Tibial nerve (tissue), 4 donors: ENCODE measurements at regions not wholly inside any gene's neighbourhood (a gene's known extent, or its start where the extent isn't known, plus 50 kb on each side); places are given as distances from the start of the nearest gene placed in this dataset.

Source experiments
- DNase-seq, 2 donors: peaks; one replicate each; pipeline ENCODE4 v3.0.0-alpha.2; 2019; ENCODE audit warnings: low spot score in 2 of 2
- H3K27ac ChIP-seq, 4 donors: fragments of 200-600 bp; sonication (generic) in 3 of 4; one replicate each; pipeline ENCODE4 v1.5.1; 2017 to 2019; ENCODE audit warnings: mild to moderate bottlenecking in 1 of 4
- H3K27me3 ChIP-seq, 2 donors: fragments of 200-600 bp; sonication (generic) in 1 of 2; one replicate each; pipeline versions ENCODE4 v1.5.1 to v1.6.0; 2017 to 2019
- H3K36me3 ChIP-seq, 3 donors: fragments of 200-600 bp; sonication (generic); one replicate each; pipeline ENCODE4 v1.5.1; 2018 to 2019
- H3K4me1 ChIP-seq, 4 donors: fragments of 200-600 bp; sonication (generic) in 3 of 4; one replicate each; pipeline ENCODE4 v1.5.1; 2017 to 2019
- H3K4me3 ChIP-seq, 4 donors: fragments of 200-600 bp; sonication (generic) in 3 of 4; one replicate each; pipeline ENCODE4 v1.5.1; 2017 to 2019; ENCODE audit warnings: mild to moderate bottlenecking in 1 of 4, moderate library complexity in 1 of 4
- H3K9me3 ChIP-seq, 4 donors: fragments of 200-600 bp; sonication (generic) in 3 of 4; one replicate each; pipeline ENCODE4 v1.5.1; 2017 to 2019
- EP300 ChIP-seq, 2 donors: sonication (generic); formaldehyde crosslinking; IDR thresholded peaks; one replicate each; pipeline ENCODE4 v1.6.1; 2017; ENCODE audit warnings: antibody characterized with exemption in 2 of 2, mild to moderate bottlenecking in 1 of 2
- POLR2A ChIP-seq, 2 donors: fragments of 450-650 bp; IDR thresholded peaks; one replicate each; pipeline ENCODE4 v1.6.1; 2017; ENCODE audit warnings: antibody characterized with exemption in 2 of 2, mild to moderate bottlenecking in 2 of 2, moderate library complexity in 2 of 2
- WGBS, 2 donors: methylation state at CpG; one replicate each; pipeline ENCODE4 v1.1.5; 2018; 5-methylcytosine and 5-hydroxymethylcytosine counted together
- TF ChIP-seq, protein P1 (sequence below), 5 experiments: fragments of 200-600 bp in 3 of 5; fragments of 450-650 bp in 2 of 5; sonication (generic) in 3 of 5; IDR thresholded peaks; one replicate each; pipeline ENCODE4 v1.5.1; 2016 to 2019; ENCODE audit warnings: antibody characterized with exemption in 5 of 5, mild to moderate bottlenecking in 3 of 5, moderate library complexity in 2 of 5

DNA sequence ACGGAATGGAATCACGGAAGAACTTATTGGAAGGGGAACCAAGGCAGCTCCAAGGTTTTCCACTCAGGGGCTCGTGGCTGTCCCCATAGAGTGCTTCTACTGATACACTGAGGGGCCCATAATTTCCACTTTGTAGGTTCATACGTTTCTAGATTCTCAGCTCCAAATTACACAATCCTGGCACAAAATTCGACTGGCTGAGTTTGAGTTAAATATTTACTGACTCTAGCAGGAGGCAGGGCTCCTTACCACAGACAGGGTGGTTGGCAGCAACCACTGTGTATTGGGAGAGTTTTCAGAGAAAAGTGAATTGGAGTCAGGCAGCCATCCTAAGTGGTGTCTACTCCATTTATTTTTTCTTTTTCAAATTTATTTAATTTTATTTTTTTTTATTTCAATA is 55.4 kb upstream of the SEC61G start:
- no peaks in the 10 kb centered on the region for H3K27me3 ChIP-seq
- no peak overlapping the region for H3K4me3 ChIP-seq
- peaks cover 0 to 28% (median 3%) of the 10 kb centered on the region in 4 donors for H3K4me1 ChIP-seq
- DNase-seq: no peak
- no peaks in the 10 kb centered on the region for H3K9me3 ChIP-seq
- 77 to 78% methylated on average over 5 of the region's 5 CpGs for WGBS, 2 donors
- TF ChIP-seq POLR2A (IDR thresholded peaks at IDR 0.05) (no peak), EP300 (IDR thresholded peaks at IDR 0.05) (no peak)
- TF ChIP-seq, protein P1, sequence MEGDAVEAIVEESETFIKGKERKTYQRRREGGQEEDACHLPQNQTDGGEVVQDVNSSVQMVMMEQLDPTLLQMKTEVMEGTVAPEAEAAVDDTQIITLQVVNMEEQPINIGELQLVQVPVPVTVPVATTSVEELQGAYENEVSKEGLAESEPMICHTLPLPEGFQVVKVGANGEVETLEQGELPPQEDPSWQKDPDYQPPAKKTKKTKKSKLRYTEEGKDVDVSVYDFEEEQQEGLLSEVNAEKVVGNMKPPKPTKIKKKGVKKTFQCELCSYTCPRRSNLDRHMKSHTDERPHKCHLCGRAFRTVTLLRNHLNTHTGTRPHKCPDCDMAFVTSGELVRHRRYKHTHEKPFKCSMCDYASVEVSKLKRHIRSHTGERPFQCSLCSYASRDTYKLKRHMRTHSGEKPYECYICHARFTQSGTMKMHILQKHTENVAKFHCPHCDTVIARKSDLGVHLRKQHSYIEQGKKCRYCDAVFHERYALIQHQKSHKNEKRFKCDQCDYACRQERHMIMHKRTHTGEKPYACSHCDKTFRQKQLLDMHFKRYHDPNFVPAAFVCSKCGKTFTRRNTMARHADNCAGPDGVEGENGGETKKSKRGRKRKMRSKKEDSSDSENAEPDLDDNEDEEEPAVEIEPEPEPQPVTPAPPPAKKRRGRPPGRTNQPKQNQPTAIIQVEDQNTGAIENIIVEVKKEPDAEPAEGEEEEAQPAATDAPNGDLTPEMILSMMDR (IDR thresholded peaks at IDR 0.05): no peak
- no peaks in the 10 kb centered on the region for H3K36me3 ChIP-seq
- H3K27ac ChIP-seq: no peak overlapping the region

DNA sequence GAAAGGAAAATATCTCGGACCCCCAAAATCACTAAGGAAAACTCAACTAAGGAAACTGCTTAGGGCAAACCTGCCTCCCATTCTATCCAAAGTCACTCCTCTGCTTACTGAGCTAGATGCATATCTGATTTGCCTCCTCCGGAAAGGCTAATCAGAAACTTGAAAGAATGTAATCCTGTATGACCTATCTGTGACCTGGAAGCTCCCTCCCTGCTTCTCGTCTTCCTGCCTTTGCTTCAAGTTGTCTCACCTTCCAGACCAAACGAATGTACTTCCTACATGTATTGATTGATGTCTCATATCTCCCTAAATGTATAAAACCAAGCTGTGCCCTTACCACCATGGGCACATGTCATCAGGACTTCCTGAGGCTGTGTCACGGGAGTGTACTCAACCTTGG is 58.1 kb upstream of the SEC61G start:
- no peak for DNase-seq
- Histone ChIP-seq H3K4me3 (no peak overlapping the region), H3K27me3 (no peaks in the 10 kb centered on the region), H3K9me3 (no peaks in the 10 kb centered on the region), H3K27ac (no peak overlapping the region), H3K36me3 (no peaks in the 10 kb centered on the region), H3K4me1 (peaks cover 0 to 7% (median 0%) of the 10 kb centered on the region in 4 donors)
- TF ChIP-seq POLR2A (IDR thresholded peaks at IDR 0.05) (no peak), EP300 (IDR thresholded peaks at IDR 0.05) (no peak)
- TF ChIP-seq, protein P1 (IDR thresholded peaks at IDR 0.05): no peak
- 72 to 74% methylated on average over 5 of the region's 5 CpGs for WGBS, 2 donors

DNA sequence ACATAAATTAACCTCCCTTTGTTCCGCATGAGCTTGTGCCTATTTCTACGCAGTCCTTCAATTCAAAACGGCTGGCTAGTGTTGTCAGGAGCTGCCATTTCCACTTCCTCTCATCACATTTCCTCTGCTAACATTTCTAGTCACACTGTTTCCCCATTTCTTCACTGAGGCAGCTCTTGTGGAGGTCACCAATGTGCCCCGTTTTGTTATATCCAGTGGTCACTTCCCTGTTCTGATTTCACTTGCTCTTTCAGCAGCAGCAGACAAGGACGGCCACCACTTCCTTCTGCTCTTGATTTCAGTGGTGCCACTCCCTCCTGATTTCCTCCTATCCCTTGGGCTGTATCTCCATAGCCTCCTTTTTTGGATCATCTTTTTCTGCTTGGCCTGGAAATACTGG is 64.8 kb upstream of the SEC61G start:
- peaks cover 0 to 5% (median 0%) of the 10 kb centered on the region in 4 donors for H3K9me3 ChIP-seq
- no peak overlapping the region for H3K4me3 ChIP-seq
- peaks cover 0 to 2% (median 0%) of the 10 kb centered on the region in 4 donors for H3K4me1 ChIP-seq
- 51 to 55% methylated on average over 5 of the region's 5 CpGs for WGBS, 2 donors
- H3K36me3 ChIP-seq: no peaks in the 10 kb centered on the region
- no peak for DNase-seq
- no peaks in the 10 kb centered on the region for H3K27me3 ChIP-seq
- H3K27ac ChIP-seq: no peak overlapping the region
- TF ChIP-seq, protein P1 (IDR thresholded peaks at IDR 0.05): no peak
- TF ChIP-seq EP300 (IDR thresholded peaks at IDR 0.05) (peak in 1 of 2 donors; percentile 64), POLR2A (IDR thresholded peaks at IDR 0.05) (no peak)

DNA sequence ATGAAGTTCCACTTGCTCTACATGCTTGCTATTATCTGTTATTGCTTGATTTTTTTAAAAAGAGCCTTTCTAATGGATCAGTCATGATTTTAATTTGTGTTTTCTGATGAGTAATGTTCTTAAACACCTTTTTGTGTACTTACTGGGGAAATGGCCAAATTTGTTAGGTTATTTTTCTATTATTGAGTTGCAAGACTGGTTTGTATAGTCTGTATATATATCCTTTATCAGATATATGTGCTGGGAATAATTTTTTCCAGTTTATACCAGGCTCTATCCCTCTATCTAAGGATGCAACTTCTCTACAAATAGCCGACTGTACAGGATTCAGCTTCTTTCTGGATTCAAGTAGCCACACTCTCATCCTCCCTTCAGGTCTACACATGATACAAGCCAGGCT is 65.6 kb upstream of the SEC61G start:
- no peak overlapping the region for H3K4me3 ChIP-seq
- H3K27me3 ChIP-seq: no peaks in the 10 kb centered on the region
- H3K27ac ChIP-seq: no peak overlapping the region
- peaks cover 0 to 5% (median 0%) of the 10 kb centered on the region in 4 donors for H3K9me3 ChIP-seq
- WGBS, 2 donors: 87 to 93% methylated on average over 1 of the region's 1 CpG
- H3K4me1 ChIP-seq: peaks cover 0 to 2% (median 0%) of the 10 kb centered on the region in 4 donors
- TF ChIP-seq POLR2A (IDR thresholded peaks at IDR 0.05) (no peak), EP300 (IDR thresholded peaks at IDR 0.05) (no peak)
- TF ChIP-seq, protein P1 (IDR thresholded peaks at IDR 0.05): no peak
- DNase-seq: no peak
- no peaks in the 10 kb centered on the region for H3K36me3 ChIP-seq

DNA sequence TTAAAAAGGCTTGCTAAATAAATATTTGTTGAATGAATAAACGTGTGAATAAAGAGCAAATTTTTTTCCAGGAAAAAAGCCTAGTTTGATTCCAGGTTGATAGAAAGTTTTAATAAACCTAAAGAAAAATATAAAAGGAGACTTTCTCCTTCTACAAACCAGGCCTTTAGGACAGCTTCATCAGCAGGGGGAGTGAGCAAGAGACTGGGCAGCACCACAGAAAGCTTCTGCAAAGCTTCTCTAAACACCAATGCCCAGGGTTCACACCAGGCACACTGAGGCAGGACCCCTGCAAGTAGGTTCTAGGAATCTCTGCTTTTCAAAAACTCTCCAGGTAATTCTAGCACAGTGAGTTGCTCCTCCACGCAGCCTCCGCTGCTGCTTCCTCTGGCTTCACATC is 66.4 kb upstream of the SEC61G start:
- Histone ChIP-seq H3K27ac (no peak overlapping the region), H3K4me3 (no peak overlapping the region), H3K27me3 (no peaks in the 10 kb centered on the region), H3K36me3 (no peaks in the 10 kb centered on the region), H3K4me1 (peaks cover 0 to 2% (median 0%) of the 10 kb centered on the region in 4 donors), H3K9me3 (peaks cover 0 to 5% (median 0%) of the 10 kb centered on the region in 4 donors)
- no peak for DNase-seq
- no peak for TF ChIP-seq POLR2A (IDR thresholded peaks at IDR 0.05)
- TF ChIP-seq EP300 (IDR thresholded peaks at IDR 0.05): no peak
- TF ChIP-seq, protein P1 (IDR thresholded peaks at IDR 0.05): no peak
- 81 to 83% methylated on average over 3 of the region's 3 CpGs for WGBS, 2 donors
